Esophagus muscularis mucosa (tissue), 4 donors: ENCODE measurements at regions not wholly inside any gene's neighbourhood (a gene's known extent, or its start where the extent isn't known, plus 50 kb on each side); places are given as distances from the start of the nearest gene placed in this dataset.

Source experiments
- EP300 ChIP-seq: sonication (generic); formaldehyde crosslinking; IDR thresholded peaks from one replicate; pipeline ENCODE4 v1.6.1; 2017; ENCODE audit warnings: antibody characterized with exemption
- POLR2A ChIP-seq: fragments of 450-650 bp; IDR thresholded peaks from one replicate; pipeline ENCODE4 v1.6.1; 2017; ENCODE audit warnings: antibody characterized with exemption, moderate library complexity, mild to moderate bottlenecking, low read depth
- POLR2AphosphoS5 ChIP-seq, 2 donors: sonication (generic); formaldehyde crosslinking; IDR thresholded peaks; one replicate each; pipeline ENCODE4 v1.6.1; 2017; ENCODE audit warnings: antibody characterized with exemption in 2 of 2
- TF ChIP-seq, protein P1 (sequence below), 3 experiments: fragments of 200-600 bp in 2 of 3; fragments of 450-650 bp in 1 of 3; sonication (generic) in 2 of 3; IDR thresholded peaks; one replicate each; pipeline ENCODE4 v1.5.1; 2017 to 2019; ENCODE audit warnings: antibody characterized with exemption in 3 of 3, mild to moderate bottlenecking in 2 of 3, moderate library complexity in 1 of 3

DNA sequence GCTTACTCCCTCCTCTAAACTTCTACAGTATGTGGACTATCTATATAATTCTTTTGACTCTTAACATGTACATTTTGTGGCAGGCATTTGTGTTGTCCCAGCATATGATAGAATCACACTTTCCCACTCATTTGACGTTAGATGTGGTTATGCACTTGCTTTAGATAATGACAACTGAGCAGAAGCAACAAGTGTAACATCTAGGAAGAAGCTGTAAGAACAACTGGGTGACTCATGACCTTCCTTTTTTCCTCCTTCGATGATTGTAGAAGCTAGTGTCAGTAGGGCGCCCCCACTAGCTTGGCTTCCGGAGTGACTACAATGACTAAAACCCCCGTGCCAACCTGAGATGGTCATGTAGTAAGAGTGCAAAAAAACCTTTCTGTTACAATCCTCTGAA, 74.6 kb upstream of the CEP85L start:
- TF ChIP-seq, protein P1, sequence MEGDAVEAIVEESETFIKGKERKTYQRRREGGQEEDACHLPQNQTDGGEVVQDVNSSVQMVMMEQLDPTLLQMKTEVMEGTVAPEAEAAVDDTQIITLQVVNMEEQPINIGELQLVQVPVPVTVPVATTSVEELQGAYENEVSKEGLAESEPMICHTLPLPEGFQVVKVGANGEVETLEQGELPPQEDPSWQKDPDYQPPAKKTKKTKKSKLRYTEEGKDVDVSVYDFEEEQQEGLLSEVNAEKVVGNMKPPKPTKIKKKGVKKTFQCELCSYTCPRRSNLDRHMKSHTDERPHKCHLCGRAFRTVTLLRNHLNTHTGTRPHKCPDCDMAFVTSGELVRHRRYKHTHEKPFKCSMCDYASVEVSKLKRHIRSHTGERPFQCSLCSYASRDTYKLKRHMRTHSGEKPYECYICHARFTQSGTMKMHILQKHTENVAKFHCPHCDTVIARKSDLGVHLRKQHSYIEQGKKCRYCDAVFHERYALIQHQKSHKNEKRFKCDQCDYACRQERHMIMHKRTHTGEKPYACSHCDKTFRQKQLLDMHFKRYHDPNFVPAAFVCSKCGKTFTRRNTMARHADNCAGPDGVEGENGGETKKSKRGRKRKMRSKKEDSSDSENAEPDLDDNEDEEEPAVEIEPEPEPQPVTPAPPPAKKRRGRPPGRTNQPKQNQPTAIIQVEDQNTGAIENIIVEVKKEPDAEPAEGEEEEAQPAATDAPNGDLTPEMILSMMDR (IDR thresholded peaks at IDR 0.05) = no peak
- TF ChIP-seq POLR2AphosphoS5 (IDR thresholded peaks at IDR 0.05) (no peak), POLR2A (no peak), EP300 (no peak)
